ENCODE measurements at regions not wholly inside any gene's neighbourhood (a gene's known extent, or its start where the extent isn't known, plus 50 kb on each side); places are given as distances from the start of the nearest gene placed in this dataset.

GRCh38 chr11:29321293-29322132 lies 695.3 kb downstream of the KCNA4 start:
- FAIRE-seq = no peak
- no peak for DNase-seq (ENCODE audit: insufficient read length, low spot score)
- no peak for TF ChIP-seq CTCF (IDR thresholded peaks at IDR 0.05; ENCODE audit: insufficient read depth, missing control alignments)

- DNase-seq (ENCODE audit: insufficient read length, low spot score) (no peak), FAIRE-seq (no peak)
- no peak for TF ChIP-seq CTCF (IDR thresholded peaks at IDR 0.05; ENCODE audit: insufficient read depth, missing control alignments)
Measured at GRCh38 chr11:29320196-29320595, 696.6 kb downstream of the KCNA4 start.

GRCh38 chr11:29319210-29319609 lies 697.6 kb downstream of the KCNA4 start:
- FAIRE-seq = no peak
- DNase-seq (ENCODE audit: insufficient read length, low spot score) = no peak
- TF ChIP-seq CTCF (IDR thresholded peaks at IDR 0.05; ENCODE audit: insufficient read depth, missing control alignments) = no peak

GRCh38 chr11:29318134-29318845 lies 698.5 kb downstream of the KCNA4 start:
- FAIRE-seq = no peak
- no peak for TF ChIP-seq CTCF (IDR thresholded peaks at IDR 0.05; ENCODE audit: insufficient read depth, missing control alignments)
- DNase-seq (ENCODE audit: insufficient read length, low spot score) = no peak

GRCh38 chr11:29317694-29318093 lies 699.1 kb downstream of the KCNA4 start:
- FAIRE-seq = no peak

GRCh38 chr11:29315275-29315674 lies 701.6 kb downstream of the KCNA4 start:
- FAIRE-seq (no peak), DNase-seq (ENCODE audit: insufficient read length, low spot score) (no peak)
- no peak for TF ChIP-seq CTCF (IDR thresholded peaks at IDR 0.05; ENCODE audit: insufficient read depth, missing control alignments)

More at GRCh38 chr11:29317694-29318093, 699.1 kb downstream of the KCNA4 start:
- DNase-seq (ENCODE audit: insufficient read length, low spot score) = no peak
- TF ChIP-seq CTCF (IDR thresholded peaks at IDR 0.05; ENCODE audit: insufficient read depth, missing control alignments) = no peak

GRCh38 chr11:29314211-29314610 lies 702.6 kb downstream of the KCNA4 start:
- DNase-seq (ENCODE audit: insufficient read length, low spot score) (no peak), FAIRE-seq (no peak)
- TF ChIP-seq CTCF (IDR thresholded peaks at IDR 0.05; ENCODE audit: insufficient read depth, missing control alignments) = no peak

Data from D721Med (cell line).